GM21737 (cell line): ENCODE measurements at regions not wholly inside any gene's neighbourhood (a gene's known extent, or its start where the extent isn't known, plus 50 kb on each side); places are given as distances from the start of the nearest gene placed in this dataset.
"Not testable (repeated sequence)": the region's sequence is repeated elsewhere in the genome, so short reads cannot be mapped to it uniquely, and the experiment has no call there.

ENCODE experiments used
- ATAC-seq: cut with Tn5 transposase; IDR thresholded peaks from one replicate; pipeline ENCODE4 v1.9.1; 2021; ENCODE audit warnings: mild to moderate bottlenecking, moderate library complexity; ENCODE audit not compliant: unreplicated experiment

DNA sequence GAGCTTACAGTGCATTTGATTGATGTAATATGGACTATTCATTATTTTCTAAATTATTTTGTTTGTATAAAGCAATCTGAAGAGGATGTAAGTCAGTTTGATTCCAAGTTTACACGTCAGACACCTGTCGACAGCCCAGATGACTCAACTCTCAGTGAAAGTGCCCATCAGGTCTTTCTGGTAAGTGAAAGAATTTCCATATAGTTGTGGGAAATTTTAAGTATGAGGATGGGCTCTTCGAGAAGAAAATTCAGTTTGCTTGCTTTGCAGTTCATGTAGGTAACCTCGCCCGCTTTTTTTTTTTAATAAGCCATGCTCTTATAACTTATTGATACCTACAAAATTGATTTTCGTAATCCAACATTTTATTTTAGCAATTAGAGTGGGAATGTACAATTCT, 151.6 kb downstream of the CDRT15L2 start:
- ATAC-seq = not testable (repeated sequence)

DNA sequence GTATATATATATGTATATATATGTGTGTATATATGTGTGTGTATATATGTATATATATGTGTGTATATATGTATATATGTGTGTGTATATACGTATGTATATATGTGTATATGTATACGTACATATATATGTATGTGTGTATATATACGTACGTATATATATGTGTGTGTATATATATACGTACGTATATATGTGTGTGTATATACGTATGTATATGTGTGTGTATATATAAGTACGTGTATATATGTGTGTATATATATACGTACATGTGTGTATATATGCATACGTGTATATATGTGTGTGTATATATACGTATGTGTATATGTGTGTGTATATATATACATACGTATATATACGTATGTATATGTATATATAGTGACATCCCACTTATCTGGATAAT, 154.4 kb downstream of the CDRT15L2 start:
- ATAC-seq = no peak

DNA sequence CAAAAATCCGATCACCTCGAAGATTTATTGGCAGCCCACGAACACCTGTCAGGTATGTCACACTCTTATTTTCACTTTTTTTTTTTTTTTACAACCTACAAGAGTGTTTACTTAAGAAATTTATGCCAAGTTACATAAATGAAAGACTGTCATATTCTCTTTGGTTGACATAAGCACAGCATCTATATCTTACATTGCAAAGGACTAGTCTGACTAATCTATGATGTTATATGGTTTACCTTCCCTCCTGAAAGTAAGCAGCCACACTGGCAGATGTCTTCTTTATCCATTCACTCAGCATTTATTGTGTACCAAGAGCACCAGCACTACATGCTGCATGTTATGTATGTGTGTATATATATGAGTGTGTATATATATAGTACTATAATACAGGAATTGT, 156.3 kb downstream of the CDRT15L2 start:
- ATAC-seq = no peak

DNA sequence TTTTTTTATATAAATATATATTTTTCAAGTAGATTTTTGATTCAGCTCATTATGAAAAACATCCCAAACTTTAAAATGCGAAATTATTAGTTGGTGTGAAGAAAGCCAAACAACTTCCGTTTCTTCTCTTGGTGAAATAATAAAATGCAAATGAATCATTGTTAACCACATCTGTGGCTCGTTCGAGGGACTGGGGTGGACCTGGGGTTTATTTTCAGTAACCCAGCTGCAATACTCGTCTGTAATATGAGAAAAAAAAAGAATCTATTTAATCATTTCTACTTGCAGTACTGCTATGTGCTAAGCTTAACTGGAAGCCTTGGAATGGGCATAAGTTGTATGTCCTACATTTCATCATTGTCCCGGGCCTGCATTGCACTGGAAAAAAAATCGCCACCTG, 158.1 kb downstream of the CDRT15L2 start:
- not testable (repeated sequence) for ATAC-seq

DNA sequence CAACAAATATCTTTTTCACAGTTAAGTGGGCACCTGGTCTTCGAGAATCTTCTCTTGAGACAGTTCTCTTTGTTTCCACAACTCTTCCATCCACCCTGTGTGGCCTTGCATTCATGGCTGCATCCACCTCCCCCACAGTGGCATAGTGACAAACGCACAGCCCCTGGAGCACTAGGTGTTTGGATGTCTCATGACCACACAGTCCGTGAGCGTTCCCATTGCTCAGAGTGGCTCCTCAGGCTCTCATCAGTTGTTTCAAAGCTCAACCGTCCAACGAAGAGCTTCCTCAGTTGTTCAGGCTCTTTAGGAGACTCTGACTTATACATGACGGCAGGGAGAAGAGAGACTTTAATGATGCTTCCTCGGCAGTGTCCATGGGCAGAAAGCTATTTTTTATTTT, 191.6 kb downstream of the CDRT15L2 start:
- ATAC-seq = no peak

DNA sequence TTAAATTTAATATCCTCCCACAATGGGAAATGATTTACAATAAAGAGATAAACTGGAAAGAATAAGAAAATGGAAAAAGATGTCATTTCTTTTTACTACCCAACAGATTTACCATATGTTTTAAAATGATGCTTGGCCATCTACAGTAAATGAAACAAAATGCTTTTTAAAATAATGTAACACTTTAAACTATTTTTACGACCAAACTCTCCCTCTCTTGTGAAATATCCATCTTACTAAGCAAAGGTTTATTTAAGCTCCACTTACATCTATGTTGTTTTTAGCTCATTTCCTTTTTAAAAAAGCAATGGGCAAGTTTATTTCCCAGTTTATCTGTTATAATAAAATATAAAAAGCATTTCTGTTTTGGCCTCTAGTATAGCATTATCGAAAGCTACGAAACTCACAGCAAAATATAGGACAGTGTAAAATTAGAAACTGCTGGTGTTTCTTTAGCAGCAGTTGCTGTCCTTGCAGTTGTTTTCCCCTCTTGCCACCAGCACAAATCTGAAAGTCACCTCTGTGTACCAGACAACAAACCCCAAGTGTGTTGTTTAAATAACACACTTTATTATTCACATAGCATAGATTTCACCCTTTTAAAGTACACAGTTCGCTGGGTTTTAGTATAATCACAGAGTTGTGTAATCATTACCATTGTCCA, 195.1 kb downstream of the CDRT15L2 start:
- no peak for ATAC-seq

DNA sequence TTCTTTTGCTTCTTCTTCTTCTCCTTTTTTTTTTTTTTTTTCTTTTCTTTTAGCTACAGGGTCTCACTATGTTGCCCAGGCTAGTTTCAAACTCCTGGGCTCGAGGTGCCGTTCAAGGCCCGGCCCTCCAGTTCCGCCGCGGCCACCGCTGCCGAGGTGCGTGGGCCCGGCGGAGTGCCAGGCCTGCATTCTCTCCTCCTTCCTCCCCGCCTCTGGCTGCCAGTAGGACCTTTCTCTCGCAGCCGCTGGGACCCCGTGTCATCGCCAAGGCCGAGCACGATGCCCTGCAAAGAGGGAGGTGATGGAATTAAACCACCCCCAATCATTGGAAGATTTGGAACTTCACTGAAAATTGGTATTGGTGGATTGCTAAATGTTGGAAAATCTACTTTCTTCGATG, 195.8 kb downstream of the CDRT15L2 start:
- ATAC-seq = no peak

DNA sequence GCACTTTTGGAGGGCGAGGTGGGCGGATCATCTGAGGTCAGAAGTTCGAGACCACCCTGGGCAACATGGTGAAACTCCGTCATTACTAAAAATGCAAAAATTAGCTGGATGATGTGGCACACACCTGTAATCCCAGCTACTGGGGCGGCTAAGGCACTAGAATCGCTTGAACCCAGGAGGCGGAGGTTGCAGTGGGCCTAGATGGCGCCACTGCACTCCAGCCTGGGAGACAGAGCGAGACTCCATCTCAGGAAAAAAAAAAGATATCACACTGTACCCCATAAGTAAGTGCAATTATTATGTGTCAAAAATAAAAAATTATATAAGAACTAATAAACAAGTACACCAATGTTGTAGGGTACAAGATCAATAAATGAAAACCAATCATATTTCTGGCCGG, 200.0 kb downstream of the CDRT15L2 start:
- no peak for ATAC-seq

DNA sequence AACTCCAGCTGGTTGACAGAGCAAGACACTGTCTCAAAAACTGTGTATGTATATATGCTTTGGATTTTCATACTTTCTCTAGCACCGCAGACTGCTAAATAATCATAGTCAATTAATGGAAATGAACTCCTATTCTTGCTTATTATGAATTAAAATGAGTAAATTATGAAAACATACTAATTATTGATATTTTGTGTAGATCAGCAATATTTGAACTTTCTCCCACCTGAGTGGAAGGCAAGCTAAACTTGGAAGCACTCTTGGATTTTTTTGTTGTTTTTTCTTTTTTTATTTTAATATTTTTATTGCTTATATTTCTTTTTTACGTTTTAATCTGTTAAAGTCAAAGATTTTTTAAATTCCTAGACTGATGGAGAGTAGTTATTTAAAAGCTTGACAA, 201.7 kb downstream of the CDRT15L2 start:
- ATAC-seq = no peak

DNA sequence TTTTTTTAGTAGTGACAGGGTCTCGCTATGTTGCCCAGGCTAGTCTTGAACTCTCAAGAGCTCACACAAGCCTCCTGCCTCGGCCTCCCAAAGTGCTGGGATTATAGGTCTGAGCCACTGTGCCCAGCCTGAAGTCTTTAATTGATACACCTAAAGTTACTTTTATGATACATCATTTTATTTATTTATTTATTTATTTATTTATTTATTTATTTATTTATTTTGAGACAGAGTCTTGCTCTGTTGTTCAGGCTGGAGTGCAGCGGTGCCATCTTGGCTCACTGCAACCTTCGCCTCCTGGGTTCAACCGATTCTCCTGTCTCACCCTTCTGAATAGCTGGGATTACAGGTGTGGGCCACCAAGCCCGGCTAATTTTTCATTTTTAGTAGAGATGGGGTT, 202.3 kb downstream of the CDRT15L2 start:
- ATAC-seq = not testable (repeated sequence)

DNA sequence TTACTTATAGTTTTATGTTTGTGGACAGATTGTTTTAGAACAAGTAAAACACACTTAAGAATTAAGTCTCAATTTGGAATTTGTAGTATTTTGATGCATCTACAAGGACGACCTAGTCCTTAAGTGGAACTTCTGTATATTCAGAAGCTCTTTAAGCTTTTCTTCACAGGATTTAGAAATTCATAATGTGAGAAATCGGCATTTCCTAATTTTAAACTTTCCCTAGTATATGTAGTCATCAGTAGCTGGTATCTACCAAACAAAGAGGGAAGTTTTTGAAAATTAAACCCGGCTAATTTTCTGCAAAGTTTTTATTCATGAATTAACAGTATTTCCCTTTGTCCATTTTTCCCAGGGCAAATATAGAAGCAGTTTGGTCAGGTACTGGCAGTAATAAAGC, 203.6 kb downstream of the CDRT15L2 start:
- no peak for ATAC-seq

DNA sequence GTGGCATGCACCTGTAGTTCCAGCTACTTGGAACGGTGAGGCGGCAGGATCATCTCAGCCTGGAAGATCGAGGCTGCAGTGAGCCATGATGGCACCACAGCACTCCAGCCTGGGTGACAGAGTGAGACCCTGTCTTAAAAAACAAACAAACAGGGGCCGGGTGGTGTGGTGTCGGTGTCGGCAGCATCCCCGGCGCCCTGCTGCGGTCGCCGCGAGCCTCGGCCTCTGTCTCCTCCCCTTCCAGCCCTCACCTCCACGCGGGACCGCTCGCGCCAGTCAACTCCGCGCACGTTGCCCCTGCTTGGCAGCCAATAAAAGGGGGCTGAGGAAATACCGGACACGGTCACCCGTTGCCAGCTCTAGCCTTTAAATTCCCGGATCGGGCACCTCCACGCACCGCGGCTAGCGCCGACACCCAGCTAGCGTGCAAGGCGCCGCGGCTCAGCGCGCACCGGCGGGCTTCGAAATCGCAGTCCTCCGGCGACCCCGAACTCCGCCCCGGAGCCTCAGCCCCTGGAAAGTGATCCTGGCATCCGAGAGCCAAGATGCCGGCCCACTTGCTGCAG, 204.7 kb downstream of the CDRT15L2 start:
- no peak for ATAC-seq

DNA sequence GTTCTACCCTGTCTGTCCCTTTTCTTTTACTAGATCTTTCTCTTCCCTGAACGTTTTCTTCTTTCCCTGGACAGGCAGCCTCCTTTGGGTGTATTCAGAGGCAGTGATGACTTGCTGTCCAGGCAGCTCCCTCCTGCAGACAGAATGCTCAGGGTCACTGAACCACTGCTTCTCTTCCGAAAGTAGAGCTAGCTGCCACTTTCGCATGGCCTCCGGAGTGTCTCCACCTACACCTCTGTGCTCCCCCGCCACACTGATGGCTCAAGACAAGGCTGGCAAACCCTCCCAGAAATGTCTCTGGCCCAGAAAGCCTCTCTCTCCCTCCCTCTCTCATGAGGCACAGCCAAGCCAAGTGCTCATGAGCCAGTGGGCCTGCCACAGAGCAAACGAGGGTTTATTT, 207.8 kb downstream of the CDRT15L2 start:
- no peak for ATAC-seq

DNA sequence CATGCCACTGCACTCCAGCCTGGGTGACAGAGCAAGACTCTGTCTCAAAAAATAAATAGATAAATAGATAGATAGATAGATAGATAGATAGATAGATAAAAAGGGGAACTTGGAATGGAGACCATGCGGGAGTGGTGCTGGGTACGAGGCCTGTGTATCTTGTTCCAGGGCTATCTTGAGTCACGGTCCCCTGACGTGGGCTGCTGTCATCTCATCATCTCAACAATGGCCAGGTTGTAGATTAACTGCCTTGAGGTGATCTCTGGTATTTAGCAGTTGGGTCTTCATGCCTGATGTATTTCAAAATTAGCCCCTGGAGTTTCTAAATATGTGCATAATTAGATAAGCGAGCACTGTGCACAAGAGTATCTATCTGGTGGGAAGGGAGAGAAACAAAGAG, 212.1 kb downstream of the CDRT15L2 start:
- ATAC-seq = no peak

DNA sequence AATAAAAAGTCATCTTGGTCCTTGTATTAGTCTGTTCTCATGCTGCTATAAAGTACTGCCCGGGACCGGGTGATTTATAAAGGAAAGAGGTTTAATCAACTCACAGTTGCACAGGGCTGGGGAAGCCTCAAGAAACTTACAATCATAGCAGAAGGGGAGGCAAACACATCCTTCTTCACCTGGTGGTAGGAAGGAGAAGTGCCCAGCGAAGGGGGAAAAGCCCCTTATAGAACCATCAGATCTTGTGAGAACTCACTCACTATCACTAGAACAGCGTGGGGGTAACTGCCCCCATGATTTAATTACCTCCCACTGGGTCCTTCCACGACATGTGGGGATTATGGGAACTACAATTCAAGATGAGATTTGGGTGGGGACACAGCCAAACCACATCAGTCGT, 215.0 kb downstream of the CDRT15L2 start:
- not testable (repeated sequence) for ATAC-seq

DNA sequence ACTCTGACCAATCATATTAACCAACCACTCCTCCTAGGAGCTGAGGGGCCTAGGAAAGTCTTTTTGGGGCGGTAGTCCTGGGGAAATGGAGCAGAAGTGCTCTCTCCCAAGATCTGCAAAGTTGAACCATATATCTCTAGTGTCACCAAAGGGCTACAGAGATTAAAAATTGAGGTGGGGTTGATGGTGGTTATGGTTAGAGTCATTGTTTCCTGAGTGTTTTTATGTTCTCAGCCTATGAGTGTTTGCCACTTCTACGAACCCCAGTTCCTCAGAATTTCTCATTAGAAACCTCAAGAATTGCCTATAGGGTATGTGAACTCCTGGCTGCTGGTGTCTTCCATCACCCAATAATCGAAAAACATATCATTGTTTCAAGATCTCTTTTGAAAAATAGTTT, 217.8 kb downstream of the CDRT15L2 start:
- no peak for ATAC-seq

DNA sequence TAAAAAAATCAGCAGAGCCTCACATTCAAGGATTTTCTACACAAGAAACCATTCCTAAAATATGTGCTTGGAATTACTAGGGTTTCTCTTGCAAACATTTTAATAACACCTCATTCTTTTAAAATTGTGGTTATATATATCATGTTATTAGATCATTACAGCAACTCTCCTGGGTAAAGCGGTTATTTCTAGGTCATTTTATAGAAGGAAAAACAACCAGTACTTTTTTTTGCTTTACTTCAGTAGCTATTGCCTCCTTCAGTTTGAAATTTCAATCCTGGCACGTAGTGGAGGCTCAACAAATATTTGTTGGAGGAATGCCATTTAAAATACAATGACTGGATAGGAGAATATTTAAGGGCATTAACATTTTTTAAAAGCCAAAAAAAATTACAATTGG, 220.6 kb downstream of the CDRT15L2 start:
- no peak for ATAC-seq

DNA sequence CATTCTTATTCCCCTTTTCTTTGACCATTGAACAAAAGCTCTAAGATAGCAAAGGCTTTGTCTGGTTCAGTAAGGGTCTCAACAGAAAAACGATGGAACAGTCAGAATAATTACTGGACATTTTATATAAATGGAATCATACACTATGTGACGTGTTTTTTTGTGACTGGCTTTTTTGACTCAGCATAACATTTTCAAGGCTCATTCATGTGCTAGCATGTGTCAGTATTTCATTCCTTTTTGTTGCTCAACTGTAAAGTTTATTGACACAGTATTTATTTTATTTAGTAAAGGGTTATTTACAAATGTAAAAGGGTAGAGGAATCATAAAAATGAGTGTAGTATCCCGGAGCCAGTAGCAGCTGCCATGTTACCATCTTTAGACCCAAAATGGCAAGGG, 226.2 kb downstream of the CDRT15L2 start:
- no peak for ATAC-seq

DNA sequence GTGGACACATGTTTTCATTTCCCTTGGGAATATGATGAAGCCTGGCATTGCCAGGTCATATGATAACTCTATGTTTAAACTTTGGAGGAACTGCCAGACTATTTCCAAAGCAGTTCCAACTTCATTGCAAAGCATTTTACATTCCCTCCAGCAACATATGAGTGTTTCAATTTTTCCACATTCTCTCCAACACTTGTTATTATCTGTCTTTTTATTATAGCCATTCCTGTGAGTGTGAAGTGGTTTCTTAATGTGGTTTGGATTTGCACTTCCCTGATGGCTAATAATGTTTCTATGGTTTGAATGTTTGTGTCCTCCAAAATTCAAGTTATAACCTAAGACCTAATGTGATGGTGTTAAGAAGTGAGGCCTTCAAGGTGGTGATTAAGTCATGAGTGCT, 228.0 kb downstream of the CDRT15L2 start:
- not testable (repeated sequence) for ATAC-seq

DNA sequence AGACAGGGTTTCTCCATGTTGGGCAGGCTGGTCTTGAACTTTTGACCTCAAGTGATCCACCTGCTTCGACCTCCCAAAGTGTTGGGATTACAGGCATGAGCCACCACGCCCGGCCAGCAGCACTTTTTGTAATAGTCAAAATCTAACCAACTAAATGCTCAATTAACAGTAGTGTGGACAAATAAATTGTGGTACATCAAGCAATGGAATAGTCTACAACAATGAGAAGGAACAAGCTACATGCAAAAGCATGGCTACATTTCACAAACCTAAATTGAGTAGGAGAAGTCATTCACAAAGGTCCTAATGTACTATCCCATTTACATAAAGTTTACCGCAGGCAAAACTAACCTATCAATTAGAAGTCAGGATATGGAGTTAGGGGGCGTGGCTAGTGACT, 227.4 kb downstream of the USP22 start:
- not testable (repeated sequence) for ATAC-seq

DNA sequence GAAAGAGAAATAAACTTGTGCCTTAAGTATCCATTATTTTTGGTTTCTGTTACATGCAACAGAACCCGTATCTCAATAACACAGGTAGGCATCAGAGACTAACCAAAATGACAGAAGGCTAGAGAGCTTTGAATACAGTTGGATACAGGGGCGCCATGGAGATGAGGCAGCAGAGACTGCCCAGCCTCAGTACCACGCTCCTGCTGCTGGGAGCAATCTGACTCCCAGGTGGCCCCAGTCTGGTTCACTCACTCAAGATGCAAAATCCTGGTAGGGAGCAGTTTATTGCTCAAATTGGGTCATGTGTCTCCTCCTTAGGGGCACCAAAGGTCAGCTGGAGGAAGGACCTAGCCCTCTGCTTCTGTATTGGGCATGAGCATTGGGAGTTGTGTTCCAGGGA, 218.9 kb downstream of the USP22 start:
- ATAC-seq = no peak

DNA sequence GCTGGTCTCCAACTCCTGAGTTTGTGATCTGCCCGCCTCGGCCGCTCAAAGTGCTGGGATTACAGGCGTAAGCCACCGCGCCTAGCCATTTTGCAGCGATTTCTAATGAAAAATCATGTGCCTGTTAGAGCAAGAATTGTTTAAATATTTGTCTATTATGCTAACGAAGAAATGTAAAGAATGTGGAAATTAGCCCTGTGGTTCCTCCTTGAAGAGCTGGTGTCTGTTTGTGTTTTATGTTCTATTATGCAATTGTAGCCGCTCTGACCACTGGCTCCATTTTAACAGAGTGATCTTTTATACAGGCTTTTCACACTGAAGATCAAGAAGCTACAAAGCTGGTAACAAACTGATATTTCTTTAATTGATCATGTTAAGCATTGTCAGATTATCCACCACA, 217.3 kb downstream of the USP22 start:
- ATAC-seq = no peak

DNA sequence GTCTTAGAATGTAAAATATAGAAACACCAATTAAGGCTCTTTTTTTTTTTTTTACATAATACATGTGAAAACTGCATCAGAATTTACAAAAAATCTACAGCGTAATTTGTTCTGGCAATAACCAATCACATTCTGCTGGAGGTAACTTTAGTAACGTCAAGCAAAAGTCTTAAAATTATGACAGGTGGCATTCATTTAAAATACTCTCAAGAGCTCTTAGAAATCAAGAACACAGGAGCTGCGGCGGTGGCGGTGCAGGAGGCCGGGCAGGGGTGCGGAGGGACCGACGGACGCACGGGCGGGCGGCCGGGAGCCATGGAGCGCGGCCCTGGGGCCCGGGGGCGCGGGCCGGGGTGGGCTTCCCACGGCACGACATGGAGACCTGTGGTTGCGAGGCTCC, 202.4 kb downstream of the USP22 start:
- ATAC-seq = not testable (repeated sequence)
